GM18520 (cell line): ENCODE measurements at regions not wholly inside any gene's neighbourhood (a gene's known extent, or its start where the extent isn't known, plus 50 kb on each side); places are given as distances from the start of the nearest gene placed in this dataset.

Source experiments
- ATAC-seq: cut with Tn5 transposase; IDR thresholded peaks from one replicate; pipeline ENCODE4 v1.9.1; 2021; ENCODE audit not compliant: unreplicated experiment

DNA sequence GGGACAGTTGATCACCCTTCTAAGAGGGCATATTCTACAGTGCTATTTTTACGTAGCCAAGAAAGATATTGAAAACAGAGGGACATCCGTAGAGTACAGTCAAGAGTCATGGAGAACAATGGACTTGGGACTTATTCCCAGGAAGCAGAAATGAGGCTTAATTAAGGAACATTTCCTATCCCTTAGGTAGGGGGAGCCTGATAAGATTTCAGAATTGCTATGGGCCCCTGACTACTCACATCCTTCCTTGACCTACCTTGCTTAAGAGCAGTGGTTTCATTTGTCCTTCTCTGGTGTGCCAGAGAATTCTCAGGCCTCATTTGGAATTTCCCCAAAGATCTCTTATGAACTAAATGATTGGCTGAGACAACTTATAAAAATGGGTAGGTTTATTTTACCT is 189.5 kb upstream of the DTNBP1 start:
- ATAC-seq = no peak

DNA sequence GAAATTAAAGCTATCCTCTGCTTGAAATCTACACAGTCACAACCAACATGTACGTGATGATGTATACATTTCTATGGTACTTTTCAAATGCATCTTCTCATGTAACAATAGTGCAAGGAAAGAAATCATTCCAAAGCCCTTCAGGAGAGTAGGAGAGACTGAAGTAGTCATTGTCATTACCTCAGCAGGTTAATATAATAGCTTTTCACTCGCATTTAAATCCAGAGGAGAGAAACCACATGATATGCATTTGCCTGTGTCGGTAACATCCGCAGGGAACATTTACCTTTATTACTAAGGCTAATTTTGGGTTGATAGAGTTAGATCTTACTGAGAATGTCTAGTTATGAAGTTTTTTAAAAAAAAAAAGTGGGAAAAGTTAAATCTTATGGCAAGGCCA is 186.6 kb upstream of the DTNBP1 start:
- ATAC-seq = no peak

- ATAC-seq = no peak
These were observed 182.7 kb upstream of the DTNBP1 start for GRCh38 chr6:15845492-15845891.

GRCh38 chr6:15843764-15844163 is 180.9 kb upstream of the DTNBP1 start:
- no peak for ATAC-seq

GRCh38 chr6:15843226-15843625 is 180.4 kb upstream of the DTNBP1 start:
- ATAC-seq = no peak

- no peak for ATAC-seq
These were observed 179.9 kb upstream of the DTNBP1 start for GRCh38 chr6:15842727-15843117.

DNA sequence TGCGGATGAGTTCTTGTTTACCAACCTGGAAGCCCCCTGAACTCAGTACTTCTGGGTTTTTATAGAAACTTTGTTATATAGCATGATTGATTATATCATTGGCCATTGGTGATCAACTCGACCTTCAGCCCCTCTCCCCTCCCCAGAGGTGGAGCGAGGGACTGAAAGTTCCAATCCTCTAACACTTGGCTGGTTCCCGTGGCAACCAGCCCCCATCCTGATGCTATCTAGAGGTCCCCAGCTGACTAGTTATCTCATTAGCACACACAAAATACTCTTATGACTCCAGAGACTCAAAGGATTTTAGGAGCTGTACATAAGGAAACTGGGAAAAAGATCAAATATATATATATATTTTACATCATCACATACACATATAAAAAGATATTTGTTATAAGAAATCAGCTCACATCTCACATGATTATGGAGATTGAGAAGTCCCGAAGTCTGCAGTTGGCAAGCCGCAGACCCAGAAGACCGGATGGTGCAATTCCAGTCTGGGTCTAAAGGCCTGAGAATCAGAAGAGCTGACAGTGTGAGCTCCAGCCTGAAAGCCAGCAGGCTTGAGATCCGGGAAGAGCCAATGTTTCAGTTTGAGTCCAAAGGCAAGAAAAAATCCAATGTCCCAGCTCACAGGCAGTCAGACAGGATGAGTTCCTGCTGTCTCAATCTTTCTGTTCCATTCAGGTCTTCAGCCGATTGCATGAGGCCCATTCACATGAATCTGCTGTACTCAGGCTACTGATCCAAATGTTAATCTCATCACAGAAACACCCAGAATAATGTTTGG is 179.3 kb upstream of the DTNBP1 start:
- no peak for ATAC-seq

GRCh38 chr6:15839969-15840541 is 177.2 kb upstream of the DTNBP1 start:
- ATAC-seq = no peak

DNA sequence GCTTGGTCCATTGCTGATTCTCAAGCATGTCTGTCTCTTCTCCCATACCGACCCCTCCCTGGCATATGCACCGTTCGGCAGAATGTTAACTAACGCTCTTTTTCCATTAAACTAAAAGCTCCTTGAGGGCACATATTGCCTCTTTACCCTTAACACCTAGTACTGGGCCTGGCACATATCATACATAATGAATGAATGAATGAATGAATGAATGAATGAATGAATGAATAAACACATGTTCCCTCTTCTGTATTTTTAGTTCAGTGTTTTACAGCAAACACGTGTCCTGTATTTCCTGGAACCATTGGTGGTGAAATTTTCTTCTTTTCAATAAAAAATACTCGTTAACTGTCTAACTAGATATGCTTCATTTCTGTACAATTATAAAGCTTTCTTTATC is 174.4 kb upstream of the DTNBP1 start:
- no peak for ATAC-seq

DNA sequence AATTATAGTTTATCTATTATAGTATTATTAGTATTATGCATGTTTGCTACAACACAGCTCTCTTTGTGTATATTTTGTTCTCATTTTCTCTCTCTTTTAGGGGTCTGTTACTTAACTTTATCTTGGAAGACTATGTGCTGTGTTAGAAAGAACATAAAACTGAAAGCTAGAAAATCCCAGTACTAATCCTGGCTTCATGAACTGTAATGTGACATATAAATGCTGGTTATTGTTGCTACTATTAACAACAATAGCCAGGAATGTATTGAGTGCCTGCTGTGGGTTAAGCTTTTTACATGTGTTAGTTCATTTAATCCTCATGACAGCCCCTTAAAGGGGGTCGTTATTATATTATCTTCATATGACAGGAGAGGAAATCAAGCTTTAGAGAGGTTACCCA is 170.0 kb upstream of the DTNBP1 start:
- ATAC-seq = no peak

GRCh38 chr6:15829156-15829555 is 166.3 kb upstream of the DTNBP1 start:
- ATAC-seq = no peak

- no peak for ATAC-seq
These were observed 164.8 kb upstream of the DTNBP1 start for GRCh38 chr6:15827496-15828255.

GRCh38 chr6:15826814-15827318 is 164.0 kb upstream of the DTNBP1 start:
- no peak for ATAC-seq

- no peak for ATAC-seq
These were observed 162.6 kb upstream of the DTNBP1 start for GRCh38 chr6:15825332-15825930.

- ATAC-seq = no peak
These were observed 162.0 kb upstream of the DTNBP1 start for GRCh38 chr6:15824811-15825210.

DNA sequence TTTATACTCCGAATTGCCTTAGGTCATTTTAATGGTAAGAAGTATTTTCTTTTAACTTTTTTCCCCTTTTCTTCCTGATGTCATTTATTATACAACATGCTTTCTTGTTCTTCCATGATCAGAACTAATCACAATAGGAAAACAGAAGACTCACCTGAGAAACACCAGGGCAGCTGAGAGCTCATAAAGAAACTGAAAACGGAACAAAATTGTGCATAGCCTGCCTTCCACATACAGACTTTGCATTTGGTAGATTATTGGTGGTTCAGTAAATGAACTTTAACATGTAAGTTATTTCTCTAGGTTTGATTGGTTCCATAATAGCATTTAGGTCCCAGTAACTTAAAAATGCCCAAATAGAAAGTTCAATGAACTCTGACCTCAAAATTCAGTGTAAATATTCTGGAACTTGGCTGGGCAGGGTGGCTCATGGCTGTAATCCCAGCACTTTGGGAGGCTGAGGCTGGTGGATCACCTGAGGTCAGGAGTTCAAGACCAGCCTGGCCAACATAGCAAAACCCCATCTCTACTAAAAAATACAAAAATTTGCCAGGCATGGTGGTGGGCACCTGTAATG is 161.1 kb upstream of the DTNBP1 start:
- peak; percentile 72 for ATAC-seq

DNA sequence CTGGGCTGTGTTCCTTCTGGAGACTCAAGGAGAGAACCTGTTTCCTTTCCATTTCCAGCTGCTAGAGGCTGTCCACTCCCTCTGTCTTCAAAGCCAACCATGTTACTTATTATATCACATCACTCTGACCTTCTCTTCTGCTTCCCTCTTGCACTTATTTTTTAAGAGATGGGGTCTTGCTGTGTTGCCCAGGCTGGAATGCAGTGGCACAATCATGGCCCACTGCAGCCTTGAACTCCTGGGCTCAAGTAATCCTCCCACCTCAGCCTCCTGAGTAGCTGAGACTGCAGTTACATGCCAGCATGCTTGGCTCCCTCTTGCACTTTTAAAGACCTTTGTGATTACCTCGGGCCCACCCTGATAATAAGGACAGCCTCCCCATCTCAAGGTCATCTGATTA is 160.0 kb upstream of the DTNBP1 start:
- ATAC-seq = no peak

DNA sequence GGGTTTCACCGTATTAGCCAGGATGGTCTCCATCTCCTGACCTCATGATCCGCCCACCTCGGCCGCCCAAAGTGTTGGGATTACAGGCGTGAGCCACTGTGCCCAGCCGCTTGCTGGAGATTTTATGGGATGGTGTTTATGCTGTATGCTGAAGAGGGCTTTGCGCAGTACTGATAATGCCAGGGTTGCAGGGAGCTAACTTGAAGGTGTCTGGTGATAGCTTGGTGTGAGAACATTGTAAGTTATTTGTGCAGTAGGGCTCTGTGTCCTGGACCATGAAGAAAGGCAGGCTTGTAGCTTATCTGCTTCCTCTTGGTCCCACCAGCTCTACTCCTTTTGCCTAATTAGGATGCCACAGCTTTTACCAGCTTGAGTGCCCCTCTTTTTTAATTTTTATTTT is 157.0 kb upstream of the DTNBP1 start:
- ATAC-seq = no peak

GRCh38 chr6:15819226-15819625 is 156.4 kb upstream of the DTNBP1 start:
- no peak for ATAC-seq

GRCh38 chr6:15818491-15818890 is 155.7 kb upstream of the DTNBP1 start:
- no peak for ATAC-seq

GRCh38 chr6:15818044-15818443 is 155.2 kb upstream of the DTNBP1 start:
- no peak for ATAC-seq
